ENCODE measurements at regions not wholly inside any gene's neighbourhood (a gene's known extent, or its start where the extent isn't known, plus 50 kb on each side); places are given as distances from the start of the nearest gene placed in this dataset.

DNA sequence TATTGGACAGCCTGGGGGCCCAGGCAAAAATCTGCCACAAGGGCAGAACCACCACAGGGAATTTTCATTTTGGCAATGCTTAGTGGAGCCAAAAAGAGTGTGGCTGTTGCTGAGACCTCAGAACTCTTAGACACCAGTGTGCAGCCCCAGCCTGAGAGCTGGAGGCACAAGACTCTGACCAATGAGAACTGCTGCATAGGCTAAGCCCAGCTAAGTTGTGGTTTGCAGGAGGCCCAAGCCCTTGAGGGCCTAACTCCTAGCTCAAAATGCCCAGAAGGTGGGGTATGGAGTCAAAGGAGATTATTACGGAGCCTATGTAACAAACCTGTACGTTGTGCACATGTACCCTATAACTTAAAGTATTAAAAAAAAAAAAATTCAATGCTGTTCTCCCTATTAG is 296.7 kb downstream of the TRAM1L1 start:
- TF ChIP-seq, protein P1, sequence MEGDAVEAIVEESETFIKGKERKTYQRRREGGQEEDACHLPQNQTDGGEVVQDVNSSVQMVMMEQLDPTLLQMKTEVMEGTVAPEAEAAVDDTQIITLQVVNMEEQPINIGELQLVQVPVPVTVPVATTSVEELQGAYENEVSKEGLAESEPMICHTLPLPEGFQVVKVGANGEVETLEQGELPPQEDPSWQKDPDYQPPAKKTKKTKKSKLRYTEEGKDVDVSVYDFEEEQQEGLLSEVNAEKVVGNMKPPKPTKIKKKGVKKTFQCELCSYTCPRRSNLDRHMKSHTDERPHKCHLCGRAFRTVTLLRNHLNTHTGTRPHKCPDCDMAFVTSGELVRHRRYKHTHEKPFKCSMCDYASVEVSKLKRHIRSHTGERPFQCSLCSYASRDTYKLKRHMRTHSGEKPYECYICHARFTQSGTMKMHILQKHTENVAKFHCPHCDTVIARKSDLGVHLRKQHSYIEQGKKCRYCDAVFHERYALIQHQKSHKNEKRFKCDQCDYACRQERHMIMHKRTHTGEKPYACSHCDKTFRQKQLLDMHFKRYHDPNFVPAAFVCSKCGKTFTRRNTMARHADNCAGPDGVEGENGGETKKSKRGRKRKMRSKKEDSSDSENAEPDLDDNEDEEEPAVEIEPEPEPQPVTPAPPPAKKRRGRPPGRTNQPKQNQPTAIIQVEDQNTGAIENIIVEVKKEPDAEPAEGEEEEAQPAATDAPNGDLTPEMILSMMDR (conservative IDR thresholded peaks at IDR 0.05) = no peak
- TF ChIP-seq ZFX (IDR thresholded peaks at IDR 0.05) = no peak

All from C4-2B (cell line).